ENCODE measurements at regions not wholly inside any gene's neighbourhood (a gene's known extent, or its start where the extent isn't known, plus 50 kb on each side); places are given as distances from the start of the nearest gene placed in this dataset.

- no peak overlapping the region for H3K4me3 ChIP-seq (ENCODE audit: low read depth, low read length)
- no peak overlapping the region for H3K27ac ChIP-seq (ENCODE audit: low read depth, low read length)
- H3K36me3 ChIP-seq (ENCODE audit: control insufficient read depth, insufficient read depth, low read length): no peaks in the 10 kb centered on the region
- no peaks in the 10 kb centered on the region for H3K9me3 ChIP-seq (ENCODE audit: control insufficient read depth, insufficient read depth, low read length)
- peaks cover 14% of the 10 kb centered on the region for H3K4me1 ChIP-seq (ENCODE audit: control insufficient read depth, insufficient read depth, low read length)
- no peak overlapping the region for H3K9ac ChIP-seq (ENCODE audit: low read depth, low read length)
- no peaks in the 10 kb centered on the region for H3K27me3 ChIP-seq (ENCODE audit: control insufficient read depth, insufficient read depth, low read length)
Observed at GRCh38 chr6:147906361-147906760, 397.9 kb downstream of the SAMD5 start.

GRCh38 chr6:147909640-147910039 lies 401.1 kb downstream of the SAMD5 start:
- H3K4me1 ChIP-seq (ENCODE audit: control insufficient read depth, insufficient read depth, low read length): peaks cover 14% of the 10 kb centered on the region
- no peak overlapping the region for H3K9ac ChIP-seq (ENCODE audit: low read depth, low read length)
- no peaks in the 10 kb centered on the region for H3K36me3 ChIP-seq (ENCODE audit: control insufficient read depth, insufficient read depth, low read length)
- H3K9me3 ChIP-seq (ENCODE audit: control insufficient read depth, insufficient read depth, low read length): no peaks in the 10 kb centered on the region
- H3K27me3 ChIP-seq (ENCODE audit: control insufficient read depth, insufficient read depth, low read length): no peaks in the 10 kb centered on the region
- no peak overlapping the region for H3K27ac ChIP-seq (ENCODE audit: low read depth, low read length)
- no peak overlapping the region for H3K4me3 ChIP-seq (ENCODE audit: low read depth, low read length)

GRCh38 chr6:147910281-147910680 lies 401.8 kb downstream of the SAMD5 start:
- Histone ChIP-seq H3K4me3 (ENCODE audit: low read depth, low read length) (no peak overlapping the region), H3K4me1 (ENCODE audit: control insufficient read depth, insufficient read depth, low read length) (peaks cover 14% of the 10 kb centered on the region), H3K36me3 (ENCODE audit: control insufficient read depth, insufficient read depth, low read length) (no peaks in the 10 kb centered on the region), H3K27ac (ENCODE audit: low read depth, low read length) (no peak overlapping the region), H3K27me3 (ENCODE audit: control insufficient read depth, insufficient read depth, low read length) (no peaks in the 10 kb centered on the region), H3K9me3 (ENCODE audit: control insufficient read depth, insufficient read depth, low read length) (no peaks in the 10 kb centered on the region), H3K9ac (ENCODE audit: low read depth, low read length) (no peak overlapping the region)

GRCh38 chr6:147911057-147911456 lies 402.6 kb downstream of the SAMD5 start:
- Histone ChIP-seq H3K4me1 (ENCODE audit: control insufficient read depth, insufficient read depth, low read length) (peaks cover 14% of the 10 kb centered on the region), H3K9me3 (ENCODE audit: control insufficient read depth, insufficient read depth, low read length) (no peaks in the 10 kb centered on the region), H3K4me3 (ENCODE audit: low read depth, low read length) (no peak overlapping the region), H3K27me3 (ENCODE audit: control insufficient read depth, insufficient read depth, low read length) (no peaks in the 10 kb centered on the region), H3K36me3 (ENCODE audit: control insufficient read depth, insufficient read depth, low read length) (no peaks in the 10 kb centered on the region), H3K9ac (ENCODE audit: low read depth, low read length) (no peak overlapping the region), H3K27ac (ENCODE audit: low read depth, low read length) (no peak overlapping the region)

GRCh38 chr6:147911686-147912085 lies 403.2 kb downstream of the SAMD5 start:
- H3K9ac ChIP-seq (ENCODE audit: low read depth, low read length): no peak overlapping the region
- H3K4me3 ChIP-seq (ENCODE audit: low read depth, low read length): no peak overlapping the region
- H3K27ac ChIP-seq (ENCODE audit: low read depth, low read length): no peak overlapping the region
- H3K9me3 ChIP-seq (ENCODE audit: control insufficient read depth, insufficient read depth, low read length): no peaks in the 10 kb centered on the region
- H3K27me3 ChIP-seq (ENCODE audit: control insufficient read depth, insufficient read depth, low read length): no peaks in the 10 kb centered on the region
- peaks cover 12% of the 10 kb centered on the region for H3K4me1 ChIP-seq (ENCODE audit: control insufficient read depth, insufficient read depth, low read length)
- no peaks in the 10 kb centered on the region for H3K36me3 ChIP-seq (ENCODE audit: control insufficient read depth, insufficient read depth, low read length)

- no peak overlapping the region for H3K9ac ChIP-seq (ENCODE audit: low read depth, low read length)
- no peak overlapping the region for H3K27ac ChIP-seq (ENCODE audit: low read depth, low read length)
- no peaks in the 10 kb centered on the region for H3K27me3 ChIP-seq (ENCODE audit: control insufficient read depth, insufficient read depth, low read length)
- H3K9me3 ChIP-seq (ENCODE audit: control insufficient read depth, insufficient read depth, low read length): no peaks in the 10 kb centered on the region; the same call in none of the 2 replicates
- no peaks in the 10 kb centered on the region for H3K36me3 ChIP-seq (ENCODE audit: control insufficient read depth, insufficient read depth, low read length)
- no peak overlapping the region for H3K4me3 ChIP-seq (ENCODE audit: low read depth, low read length)
- no peaks in the 10 kb centered on the region for H3K4me1 ChIP-seq (ENCODE audit: control insufficient read depth, insufficient read depth, low read length)
Observed at GRCh38 chr6:147922799-147923198, 414.3 kb downstream of the SAMD5 start.

GRCh38 chr6:147924598-147924997 lies 416.1 kb downstream of the SAMD5 start:
- H3K9me3 ChIP-seq (ENCODE audit: control insufficient read depth, insufficient read depth, low read length): no peaks in the 10 kb centered on the region; the same call in none of the 2 replicates
- no peak overlapping the region for H3K9ac ChIP-seq (ENCODE audit: low read depth, low read length)
- H3K27ac ChIP-seq (ENCODE audit: low read depth, low read length): no peak overlapping the region
- H3K4me1 ChIP-seq (ENCODE audit: control insufficient read depth, insufficient read depth, low read length): no peaks in the 10 kb centered on the region
- H3K4me3 ChIP-seq (ENCODE audit: low read depth, low read length): no peak overlapping the region
- no peaks in the 10 kb centered on the region for H3K36me3 ChIP-seq (ENCODE audit: control insufficient read depth, insufficient read depth, low read length)
- H3K27me3 ChIP-seq (ENCODE audit: control insufficient read depth, insufficient read depth, low read length): no peaks in the 10 kb centered on the region

- Histone ChIP-seq H3K9me3 (ENCODE audit: control insufficient read depth, insufficient read depth, low read length) (no peaks in the 10 kb centered on the region; the same call in none of the 2 replicates), H3K27me3 (ENCODE audit: control insufficient read depth, insufficient read depth, low read length) (no peaks in the 10 kb centered on the region), H3K4me3 (ENCODE audit: low read depth, low read length) (no peak overlapping the region), H3K27ac (ENCODE audit: low read depth, low read length) (no peak overlapping the region), H3K36me3 (ENCODE audit: control insufficient read depth, insufficient read depth, low read length) (no peaks in the 10 kb centered on the region), H3K9ac (ENCODE audit: low read depth, low read length) (no peak overlapping the region), H3K4me1 (ENCODE audit: control insufficient read depth, insufficient read depth, low read length) (no peaks in the 10 kb centered on the region)
Observed at GRCh38 chr6:147925826-147926225, 416.8 kb upstream of the SASH1 start.

- H3K9me3 ChIP-seq (ENCODE audit: control insufficient read depth, insufficient read depth, low read length): no peaks in the 10 kb centered on the region; the same call in none of the 2 replicates
- H3K9ac ChIP-seq (ENCODE audit: low read depth, low read length): no peak overlapping the region
- H3K36me3 ChIP-seq (ENCODE audit: control insufficient read depth, insufficient read depth, low read length): no peaks in the 10 kb centered on the region
- no peaks in the 10 kb centered on the region for H3K27me3 ChIP-seq (ENCODE audit: control insufficient read depth, insufficient read depth, low read length)
- H3K27ac ChIP-seq (ENCODE audit: low read depth, low read length): no peak overlapping the region
- no peaks in the 10 kb centered on the region for H3K4me1 ChIP-seq (ENCODE audit: control insufficient read depth, insufficient read depth, low read length)
- H3K4me3 ChIP-seq (ENCODE audit: low read depth, low read length): no peak overlapping the region
Observed at GRCh38 chr6:147930745-147931144, 411.9 kb upstream of the SASH1 start.

GRCh38 chr6:147933224-147933623 lies 409.4 kb upstream of the SASH1 start:
- Histone ChIP-seq H3K27me3 (ENCODE audit: control insufficient read depth, insufficient read depth, low read length) (no peaks in the 10 kb centered on the region), H3K4me1 (ENCODE audit: control insufficient read depth, insufficient read depth, low read length) (no peaks in the 10 kb centered on the region), H3K27ac (ENCODE audit: low read depth, low read length) (no peak overlapping the region), H3K9ac (ENCODE audit: low read depth, low read length) (no peak overlapping the region), H3K36me3 (ENCODE audit: control insufficient read depth, insufficient read depth, low read length) (no peaks in the 10 kb centered on the region), H3K9me3 (ENCODE audit: control insufficient read depth, insufficient read depth, low read length) (no peaks in the 10 kb centered on the region), H3K4me3 (ENCODE audit: low read depth, low read length) (no peak overlapping the region)

- Histone ChIP-seq H3K9ac (ENCODE audit: low read depth, low read length) (no peak overlapping the region), H3K27ac (ENCODE audit: low read depth, low read length) (no peak overlapping the region), H3K36me3 (ENCODE audit: control insufficient read depth, insufficient read depth, low read length) (no peaks in the 10 kb centered on the region), H3K9me3 (ENCODE audit: control insufficient read depth, insufficient read depth, low read length) (no peaks in the 10 kb centered on the region), H3K4me1 (ENCODE audit: control insufficient read depth, insufficient read depth, low read length) (no peaks in the 10 kb centered on the region), H3K4me3 (ENCODE audit: low read depth, low read length) (no peak overlapping the region), H3K27me3 (ENCODE audit: control insufficient read depth, insufficient read depth, low read length) (no peaks in the 10 kb centered on the region)
Observed at GRCh38 chr6:147935656-147936055, 407.0 kb upstream of the SASH1 start.
